ENCODE measurements at regions not wholly inside any gene's neighbourhood (a gene's known extent, or its start where the extent isn't known, plus 50 kb on each side); places are given as distances from the start of the nearest gene placed in this dataset.
A peak's percentile ranks its signal among the peaks of the same experiment; 100 is the strongest.
"Not testable (repeated sequence)": the region's sequence is repeated elsewhere in the genome, so short reads cannot be mapped to it uniquely, and the experiment has no call there.

- H4K20me1 ChIP-seq (ENCODE audit: insufficient read depth); H3F3A ChIP-seq (ENCODE audit: insufficient read depth); H3K9ac ChIP-seq; H3K36me3 ChIP-seq (ENCODE audit: low read depth); H3K4me3 ChIP-seq; H3K4me2 ChIP-seq (ENCODE audit: unreplicated experiment); H3K9me2 ChIP-seq (ENCODE audit: insufficient read depth); H3K27me3 ChIP-seq (replicated peaks; ENCODE audit: insufficient read depth); H3K4me1 ChIP-seq (ENCODE audit: insufficient read depth); H3K79me2 ChIP-seq (ENCODE audit: insufficient read depth); H3K27ac ChIP-seq; DNase-seq; H3K9me3 ChIP-seq (ENCODE audit: low read depth); in situ Hi-C loops (cut with MboI); H2AFZ ChIP-seq: not testable (repeated sequence)
- 74 to 78% methylated on average over 6 to 7 of the region's 7 CpGs for WGBS, 2 experiments (ENCODE audit: low coverage in 1 of 2, low lambda C conversion rate in 2 of 2, missing lambda C conversion rate in 2 of 2)
These were observed 93.6 kb upstream of the PLGLB2 start for GRCh38 chr2:87654136-87654814.

DNA sequence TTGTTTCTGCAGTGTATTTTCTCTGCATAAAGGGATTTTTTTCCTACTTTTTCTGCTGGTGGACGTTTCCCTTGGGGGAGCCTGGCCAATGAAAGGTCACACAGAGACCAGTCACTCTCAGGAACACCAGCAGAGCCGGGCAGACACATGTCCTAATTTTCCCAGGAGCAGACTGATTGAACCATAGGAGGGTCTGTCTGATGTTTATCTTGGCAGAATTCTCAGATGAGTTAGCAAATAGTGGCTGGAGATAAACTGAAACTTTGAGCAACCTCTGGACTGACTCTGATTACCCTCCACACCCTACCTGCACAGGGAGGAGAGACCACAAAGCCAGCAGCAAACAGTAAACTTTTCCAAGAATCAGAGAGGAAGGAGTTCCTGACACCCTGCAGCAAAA lies 90.0 kb upstream of the PLGLB2 start:
- DNase-seq; H3K9me2 ChIP-seq (ENCODE audit: insufficient read depth); H3K9ac ChIP-seq; H3K36me3 ChIP-seq (ENCODE audit: low read depth); H3K4me2 ChIP-seq (ENCODE audit: unreplicated experiment); H3F3A ChIP-seq (ENCODE audit: insufficient read depth); in situ Hi-C loops (cut with MboI); H3K9me3 ChIP-seq (ENCODE audit: low read depth); H2AFZ ChIP-seq; H3K27ac ChIP-seq; H3K4me1 ChIP-seq (ENCODE audit: insufficient read depth); H4K20me1 ChIP-seq (ENCODE audit: insufficient read depth); H3K4me3 ChIP-seq; H3K79me2 ChIP-seq (ENCODE audit: insufficient read depth); H3K27me3 ChIP-seq (replicated peaks; ENCODE audit: insufficient read depth): not testable (repeated sequence)
- 90 to 91% methylated on average over 2 of the region's 2 CpGs for WGBS, 2 experiments (ENCODE audit: low coverage in 1 of 2, low lambda C conversion rate in 2 of 2, missing lambda C conversion rate in 2 of 2)

- H3K27ac ChIP-seq; H3K9ac ChIP-seq; H3K27me3 ChIP-seq (replicated peaks; ENCODE audit: insufficient read depth); H2AFZ ChIP-seq; H3K4me1 ChIP-seq (ENCODE audit: insufficient read depth); H4K20me1 ChIP-seq (ENCODE audit: insufficient read depth); H3K4me2 ChIP-seq (ENCODE audit: unreplicated experiment); H3K79me2 ChIP-seq (ENCODE audit: insufficient read depth); H3K4me3 ChIP-seq; DNase-seq; in situ Hi-C loops (cut with MboI); H3F3A ChIP-seq (ENCODE audit: insufficient read depth); H3K9me3 ChIP-seq (ENCODE audit: low read depth); H3K36me3 ChIP-seq (ENCODE audit: low read depth); H3K9me2 ChIP-seq (ENCODE audit: insufficient read depth): not testable (repeated sequence)
- 100% methylated on average over 3 of the region's 7 CpGs; no CpG with 5 or more reads in 1 of the 2 experiments for WGBS, 2 experiments (ENCODE audit: low coverage in 1 of 2, low lambda C conversion rate in 2 of 2, missing lambda C conversion rate in 2 of 2)
These were observed 89.5 kb upstream of the PLGLB2 start for GRCh38 chr2:87658357-87658756.

DNA sequence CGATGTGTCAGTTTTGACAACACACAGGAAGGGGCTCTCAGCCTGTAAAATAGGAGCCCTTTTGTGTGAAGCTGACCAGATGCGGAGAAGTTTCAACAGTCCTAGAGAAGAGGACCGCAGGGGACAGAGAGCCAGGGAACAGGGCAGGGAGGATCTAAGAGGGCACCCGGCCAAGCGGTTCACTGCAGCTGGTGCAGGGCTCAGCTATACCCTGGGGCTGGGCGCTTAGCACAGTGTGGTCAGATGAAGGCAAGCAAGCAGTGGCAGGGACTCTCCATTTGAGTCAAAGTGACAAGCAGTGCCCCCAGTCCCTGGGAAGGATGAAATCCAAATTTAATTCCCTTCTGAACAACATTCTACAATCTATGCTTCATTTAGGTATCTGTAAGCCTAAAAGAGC lies 88.9 kb upstream of the PLGLB2 start:
- H3K9ac ChIP-seq; H3K27me3 ChIP-seq (replicated peaks; ENCODE audit: insufficient read depth); H3K4me2 ChIP-seq (ENCODE audit: unreplicated experiment); H3F3A ChIP-seq (ENCODE audit: insufficient read depth); in situ Hi-C loops (cut with MboI); H3K4me1 ChIP-seq (ENCODE audit: insufficient read depth); H3K9me2 ChIP-seq (ENCODE audit: insufficient read depth); H2AFZ ChIP-seq; H3K79me2 ChIP-seq (ENCODE audit: insufficient read depth); H3K27ac ChIP-seq; DNase-seq; H4K20me1 ChIP-seq (ENCODE audit: insufficient read depth); H3K9me3 ChIP-seq (ENCODE audit: low read depth); H3K36me3 ChIP-seq (ENCODE audit: low read depth); H3K4me3 ChIP-seq: not testable (repeated sequence)
- WGBS, 2 experiments (ENCODE audit: low coverage in 1 of 2, low lambda C conversion rate in 2 of 2, missing lambda C conversion rate in 2 of 2), result 81 to 97% methylated on average over 4 to 6 of the region's 6 CpGs

DNA sequence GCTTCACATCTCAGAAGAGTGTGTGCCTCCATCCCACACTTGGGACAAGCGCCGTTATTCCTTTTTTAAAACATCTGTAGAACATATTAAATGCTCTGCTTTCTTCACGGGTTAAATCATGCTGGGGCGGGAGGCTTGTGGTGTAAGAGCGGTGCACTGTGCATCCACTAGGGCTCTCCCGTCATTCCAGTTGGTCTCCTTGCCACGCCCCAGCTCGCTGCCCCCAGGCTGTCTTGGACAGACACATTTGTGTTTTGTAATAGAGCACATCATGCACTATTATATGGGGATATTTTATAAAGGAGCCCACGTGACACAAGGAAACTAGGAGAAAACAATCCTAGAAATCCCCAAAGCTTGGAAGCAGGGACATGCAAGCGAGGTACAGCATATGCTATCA lies 87.7 kb upstream of the PLGLB2 start:
- H3K4me3 ChIP-seq; H3K4me1 ChIP-seq (ENCODE audit: insufficient read depth); H3K27me3 ChIP-seq (replicated peaks; ENCODE audit: insufficient read depth); H3K9me2 ChIP-seq (ENCODE audit: insufficient read depth); in situ Hi-C loops (cut with MboI); H3F3A ChIP-seq (ENCODE audit: insufficient read depth); H3K9ac ChIP-seq; H3K4me2 ChIP-seq (ENCODE audit: unreplicated experiment); H4K20me1 ChIP-seq (ENCODE audit: insufficient read depth); H3K27ac ChIP-seq; H3K79me2 ChIP-seq (ENCODE audit: insufficient read depth); H2AFZ ChIP-seq; H3K36me3 ChIP-seq (ENCODE audit: low read depth); H3K9me3 ChIP-seq (ENCODE audit: low read depth): not testable (repeated sequence)
- 51 to 63% methylated on average over 6 to 10 of the region's 10 CpGs for WGBS, 2 experiments (ENCODE audit: low coverage in 1 of 2, low lambda C conversion rate in 2 of 2, missing lambda C conversion rate in 2 of 2)
- DNase-seq, result peak; percentile 0

DNA sequence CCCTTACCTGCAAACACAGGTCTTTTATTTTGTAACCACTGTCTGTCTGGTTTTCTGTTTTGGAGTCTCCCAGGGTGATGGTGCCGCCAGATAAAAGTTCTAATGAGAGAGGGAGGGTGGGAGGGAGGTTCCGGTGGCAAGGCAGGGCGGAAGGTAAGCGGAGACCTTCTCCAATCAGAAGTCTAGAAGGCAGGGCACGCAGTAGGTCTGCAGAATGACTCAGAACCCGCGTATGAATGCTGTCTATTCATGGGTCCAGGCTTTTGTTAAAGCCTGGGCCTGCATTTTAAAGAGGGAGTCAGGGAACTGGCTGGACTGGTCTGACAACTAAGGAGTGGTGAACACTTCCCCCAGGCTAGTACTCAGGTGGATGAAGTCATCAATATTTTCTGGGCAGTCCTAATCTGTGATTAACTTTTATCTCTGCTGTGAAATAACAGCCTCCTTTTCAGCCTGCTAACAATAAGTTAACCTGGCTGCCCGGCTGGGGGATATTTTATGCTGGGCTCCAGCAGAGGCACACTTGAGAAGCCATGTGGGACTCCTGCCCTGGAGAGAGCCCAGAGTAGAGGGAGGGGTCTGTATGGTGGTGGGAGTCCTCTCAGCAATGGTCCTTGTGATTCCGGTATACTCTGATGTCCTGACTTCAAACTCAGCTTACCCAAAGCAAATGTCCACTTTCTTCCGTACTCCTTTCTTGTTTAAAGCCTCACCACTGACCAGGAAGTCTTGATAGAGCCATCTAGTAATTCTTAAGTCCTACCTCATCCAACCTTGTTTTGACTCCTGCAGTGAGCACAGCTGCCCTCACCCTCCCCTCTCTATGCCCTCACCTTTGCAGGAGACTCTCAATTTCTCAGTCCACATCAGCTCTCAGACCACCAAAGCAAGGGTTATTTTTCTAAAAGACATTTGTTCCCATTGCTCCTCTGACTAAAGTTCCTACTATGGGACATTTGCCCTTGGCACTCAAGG lies 85.3 kb upstream of the PLGLB2 start:
- DNase-seq; H3K27me3 ChIP-seq (replicated peaks; ENCODE audit: insufficient read depth); H3K4me2 ChIP-seq (ENCODE audit: unreplicated experiment); H3K4me1 ChIP-seq (ENCODE audit: insufficient read depth); in situ Hi-C loops (cut with MboI); H3K9ac ChIP-seq; H3K36me3 ChIP-seq (ENCODE audit: low read depth); H4K20me1 ChIP-seq (ENCODE audit: insufficient read depth); H3K9me2 ChIP-seq (ENCODE audit: insufficient read depth); H2AFZ ChIP-seq; H3K79me2 ChIP-seq (ENCODE audit: insufficient read depth); H3K27ac ChIP-seq; H3K4me3 ChIP-seq; H3K9me3 ChIP-seq (ENCODE audit: low read depth); H3F3A ChIP-seq (ENCODE audit: insufficient read depth): not testable (repeated sequence)
- 96 to 98% methylated on average over 7 to 10 of the region's 10 CpGs for WGBS, 2 experiments (ENCODE audit: low coverage in 1 of 2, low lambda C conversion rate in 2 of 2, missing lambda C conversion rate in 2 of 2)

DNA sequence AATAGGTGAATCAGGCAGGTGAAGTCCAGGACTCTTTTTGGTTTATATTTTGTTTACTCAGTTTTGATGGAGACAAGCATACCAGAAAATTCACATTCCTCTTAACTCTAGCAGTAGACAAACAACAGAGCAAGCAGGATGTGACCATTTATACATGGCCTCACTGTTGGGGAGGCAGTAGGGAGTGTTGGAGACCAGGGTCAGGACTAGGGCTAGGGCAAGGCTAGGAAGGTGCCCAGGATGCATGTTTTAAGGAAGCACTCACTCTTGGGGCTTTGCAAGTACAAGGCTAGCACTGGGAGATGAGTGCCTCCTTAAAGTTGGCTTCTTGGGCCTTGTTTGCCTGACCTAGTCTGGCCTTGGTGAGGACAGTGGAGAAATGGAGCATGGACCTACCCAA lies 84.5 kb upstream of the PLGLB2 start:
- H3K4me2 ChIP-seq (ENCODE audit: unreplicated experiment); H3K27me3 ChIP-seq (replicated peaks; ENCODE audit: insufficient read depth); DNase-seq; H3F3A ChIP-seq (ENCODE audit: insufficient read depth); H3K9me3 ChIP-seq (ENCODE audit: low read depth); H3K79me2 ChIP-seq (ENCODE audit: insufficient read depth); H3K4me3 ChIP-seq; H3K9me2 ChIP-seq (ENCODE audit: insufficient read depth); H3K27ac ChIP-seq; H3K36me3 ChIP-seq (ENCODE audit: low read depth); in situ Hi-C loops (cut with MboI); H2AFZ ChIP-seq; H4K20me1 ChIP-seq (ENCODE audit: insufficient read depth); H3K4me1 ChIP-seq (ENCODE audit: insufficient read depth); H3K9ac ChIP-seq: not testable (repeated sequence)
